EL (cell line): ENCODE measurements at regions not wholly inside any gene's neighbourhood (a gene's known extent, or its start where the extent isn't known, plus 50 kb on each side); places are given as distances from the start of the nearest gene placed in this dataset.

Experiments used
- DNase-seq: peaks from one replicate; pipeline ENCODE4 v3.0.0-alpha.2; 2016

GRCh38 chr10:31147210-31147608 is 115.5 kb upstream of the ZNF438 start:
- DNase-seq = peak; percentile 85

DNA sequence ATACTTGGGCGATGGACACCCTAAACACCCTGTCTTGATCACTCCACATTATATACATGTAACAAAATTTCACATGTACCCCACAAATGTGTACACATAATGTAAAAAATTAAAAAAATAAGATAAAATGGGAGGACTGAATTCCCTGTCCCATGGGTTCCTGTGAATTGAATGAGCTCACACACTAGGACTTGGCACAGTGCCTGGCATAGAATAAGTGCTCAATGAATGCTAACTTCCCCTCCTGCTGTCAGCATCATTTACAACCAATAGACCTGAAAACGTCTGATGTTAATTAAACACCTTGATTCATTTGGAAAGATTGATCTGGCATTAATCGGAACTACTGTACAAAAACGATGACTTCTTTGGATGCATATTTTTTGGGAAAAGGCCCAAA is 117.3 kb upstream of the ZNF438 start:
- DNase-seq = peak; percentile 35

DNA sequence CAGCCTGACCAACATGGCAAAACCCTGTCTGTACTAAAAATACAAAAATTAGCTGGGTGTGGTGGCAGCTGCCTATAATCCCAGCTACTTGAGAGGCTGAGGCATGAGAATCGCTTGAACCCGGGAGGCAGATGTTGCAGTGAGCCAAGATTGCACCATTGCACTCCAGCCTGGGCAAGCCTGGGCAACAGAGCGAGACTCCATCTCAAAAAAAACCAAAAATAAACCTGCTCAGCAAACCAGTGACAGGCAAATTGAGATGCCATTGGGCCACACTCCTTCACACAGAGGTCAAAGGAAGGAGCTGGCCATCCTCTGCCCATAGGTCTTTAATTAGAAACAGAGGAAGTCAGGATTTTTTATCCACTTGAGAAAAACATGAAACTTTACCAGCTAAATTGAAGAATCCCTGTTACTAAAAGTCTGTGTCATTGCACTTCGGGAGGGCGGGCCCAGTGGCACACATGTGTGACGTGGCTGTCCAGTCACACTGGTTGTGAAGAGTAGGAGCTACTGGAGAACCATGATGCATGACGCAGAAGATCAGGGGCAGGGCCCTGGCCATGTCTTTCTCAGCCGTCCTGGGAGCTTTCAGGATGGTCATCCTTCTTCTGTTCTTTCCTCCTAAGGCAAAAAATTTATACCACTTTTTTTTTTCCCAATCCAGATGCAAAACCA is 118.3 kb upstream of the ZNF438 start:
- no peak for DNase-seq

GRCh38 chr10:31151301-31151700 is 119.6 kb upstream of the ZNF438 start:
- no peak for DNase-seq

DNA sequence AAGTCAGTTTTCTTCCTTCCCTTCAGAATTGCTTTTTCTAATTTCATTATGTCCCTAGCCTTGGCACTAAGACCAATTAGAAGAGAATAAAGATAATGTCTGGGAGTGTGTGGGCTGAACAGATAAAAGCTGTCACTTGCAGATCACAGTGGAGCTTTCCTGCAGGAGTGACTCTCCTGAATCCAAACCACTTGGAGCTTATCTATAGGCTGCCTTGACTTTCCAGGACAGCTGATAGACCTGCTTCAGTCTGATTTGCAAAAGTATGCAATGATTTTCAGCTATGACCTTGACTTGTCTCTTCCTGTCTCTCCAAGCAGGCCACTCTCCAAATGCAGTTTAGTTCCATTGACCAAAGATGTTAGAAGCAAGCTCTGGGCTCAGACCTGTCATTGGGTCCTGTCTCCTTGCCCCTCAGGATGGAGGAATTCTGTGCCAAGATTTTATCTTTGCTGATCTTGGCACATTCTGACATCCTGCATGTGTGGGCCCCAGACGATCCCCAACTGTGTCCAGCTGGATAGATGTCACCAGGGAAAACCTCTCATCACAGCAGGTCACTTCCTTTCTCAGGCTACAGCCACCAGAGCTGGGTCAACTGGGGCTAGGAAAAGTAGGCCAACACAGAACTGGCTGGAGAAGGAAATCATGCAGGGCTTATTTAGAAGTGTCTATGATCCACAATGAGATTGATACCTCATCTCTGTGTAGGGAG is 120.9 kb upstream of the ZNF438 start:
- DNase-seq = no peak

- no peak for DNase-seq
Observed at GRCh38 chr10:31153161-31153560, 121.5 kb upstream of the ZNF438 start.

GRCh38 chr10:31153692-31154091 is 122.0 kb upstream of the ZNF438 start:
- no peak for DNase-seq

DNA sequence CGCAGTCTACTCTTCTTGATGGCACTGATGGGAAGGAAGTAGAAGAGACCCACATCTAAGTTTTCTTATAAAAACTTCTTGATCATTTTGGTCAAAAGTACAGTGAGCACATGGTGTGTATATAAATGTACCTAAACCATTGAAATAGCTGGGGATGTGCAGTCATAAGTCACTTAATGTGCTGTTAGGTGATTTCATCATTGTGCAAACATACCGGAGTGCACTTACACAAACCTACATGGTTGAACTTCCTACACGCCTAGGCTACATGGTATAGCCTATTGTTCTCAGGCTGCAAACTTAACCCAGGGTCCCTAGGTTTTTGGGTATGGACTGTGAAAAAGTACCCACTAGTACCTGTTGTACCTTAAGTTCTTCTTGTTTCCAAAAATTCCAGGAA is 123.3 kb upstream of the ZNF438 start:
- no peak for DNase-seq

DNA sequence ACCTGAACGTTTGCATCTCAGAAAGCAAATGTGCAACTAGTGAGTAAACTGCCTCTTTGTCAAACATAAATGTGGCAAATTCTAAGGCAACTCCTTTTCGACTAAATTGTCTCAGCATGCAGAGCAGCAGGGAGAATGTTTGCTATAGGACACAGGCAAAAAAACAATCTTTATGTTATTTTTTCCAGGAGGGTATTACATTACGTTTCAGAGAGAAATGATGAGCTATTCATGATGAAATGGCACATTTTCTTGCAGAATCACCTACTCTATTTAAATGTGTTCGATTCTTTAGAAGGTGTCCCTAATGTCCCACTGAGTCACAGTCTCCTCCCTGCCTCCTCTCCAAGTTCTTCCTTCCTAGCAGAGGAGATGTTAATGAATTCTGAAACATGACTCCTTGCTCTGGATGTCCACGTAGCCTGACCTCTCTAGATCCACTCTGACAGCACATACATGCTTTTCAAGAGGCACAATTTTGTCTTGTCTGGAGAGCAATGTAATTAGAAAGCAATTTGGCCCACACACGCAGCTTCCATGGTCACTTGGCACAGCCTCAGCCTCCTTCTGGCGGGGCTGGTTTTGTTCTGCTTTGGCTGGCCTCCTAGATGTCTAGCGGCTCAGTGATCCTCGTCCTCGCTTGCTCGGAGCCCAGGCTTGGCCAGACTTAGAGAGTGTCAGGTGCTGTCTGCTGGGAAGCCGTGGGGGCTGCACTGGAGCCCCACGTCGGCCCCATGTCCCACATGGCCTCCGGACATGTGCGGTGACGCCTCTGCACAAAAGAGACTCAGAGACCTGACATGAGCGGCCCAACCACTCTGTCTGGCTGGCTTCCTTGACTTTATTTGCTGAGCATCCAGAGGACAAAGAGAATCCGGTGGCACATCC is 125.7 kb upstream of the ZNF438 start:
- DNase-seq = peak; percentile 53

GRCh38 chr10:31158011-31158658 is 126.5 kb upstream of the ZNF438 start:
- DNase-seq = peak; percentile 16

GRCh38 chr10:31166606-31167005 is 134.9 kb upstream of the ZNF438 start:
- DNase-seq = no peak

GRCh38 chr10:31170636-31171035 is 139.0 kb upstream of the ZNF438 start:
- DNase-seq = no peak

- DNase-seq = peak; percentile 66
Observed at GRCh38 chr10:31171402-31172083, 139.9 kb upstream of the ZNF438 start.

GRCh38 chr10:31172925-31173324 is 141.3 kb upstream of the ZNF438 start:
- DNase-seq = no peak

DNA sequence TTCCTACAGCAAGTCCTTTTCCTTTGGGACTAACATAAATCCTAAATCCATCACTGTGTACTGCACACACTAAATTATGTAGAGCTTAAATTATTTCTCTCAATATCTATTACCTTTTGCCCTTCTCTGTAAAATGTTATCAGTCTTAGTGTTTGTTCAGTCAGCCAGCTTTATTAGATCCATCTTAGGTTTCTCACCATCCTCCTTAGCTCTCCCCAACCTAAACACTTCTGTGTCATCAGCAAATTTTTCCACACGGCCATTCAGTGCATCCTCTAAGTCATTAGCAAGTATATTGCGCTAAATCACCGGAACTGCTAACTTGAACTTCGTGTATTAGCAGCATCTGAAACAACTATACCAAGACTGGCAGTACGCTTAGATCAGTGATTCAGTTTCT is 142.1 kb upstream of the ZNF438 start:
- DNase-seq = no peak

DNA sequence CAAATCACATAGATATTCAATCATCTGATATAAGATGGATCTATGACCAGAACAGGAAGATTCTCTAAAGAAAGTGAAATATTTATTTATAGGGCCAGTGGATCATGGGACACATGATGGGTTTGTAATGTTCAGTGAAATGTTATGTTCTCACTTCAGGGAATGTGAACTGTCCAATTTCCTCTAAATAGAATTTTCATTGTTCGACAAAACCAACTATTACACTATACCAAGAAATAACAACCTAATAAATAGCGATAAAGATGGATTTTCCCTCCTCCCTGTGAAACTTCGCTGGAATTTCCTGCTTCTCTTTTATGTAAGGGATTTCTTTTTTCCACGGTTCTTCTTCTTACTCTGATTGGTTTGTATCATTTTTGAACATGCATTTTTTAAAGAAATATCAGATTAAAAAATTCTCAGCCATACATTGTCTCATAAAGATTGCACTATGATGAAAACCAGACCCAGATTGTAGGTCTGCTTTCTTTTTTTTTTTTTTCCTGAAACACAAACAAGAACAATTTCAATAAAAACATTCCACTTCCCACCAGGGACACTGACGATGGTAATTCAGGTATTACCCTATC is 139.8 kb upstream of the ZEB1 start:
- DNase-seq = no peak

GRCh38 chr10:31186225-31187000 is 132.6 kb upstream of the ZEB1 start:
- no peak for DNase-seq

DNA sequence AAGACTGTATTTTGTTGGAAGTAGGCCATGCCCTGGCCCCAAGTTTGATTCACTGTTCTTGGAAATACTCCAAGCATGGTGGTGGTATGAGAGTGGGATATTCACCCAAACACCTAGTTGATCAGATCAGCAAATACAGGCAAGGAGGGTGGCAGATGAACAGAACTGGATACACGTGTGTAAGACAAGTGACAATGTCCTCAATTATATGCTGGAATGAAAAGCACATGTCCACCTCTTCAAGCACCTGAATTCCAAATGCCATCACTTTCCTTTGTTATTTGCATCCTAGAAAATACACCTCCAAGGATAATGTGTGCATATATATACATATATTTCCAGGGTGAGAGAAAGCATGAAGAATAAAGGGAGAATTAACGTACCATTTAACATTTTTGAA is 131.8 kb upstream of the ZEB1 start:
- no peak for DNase-seq

DNA sequence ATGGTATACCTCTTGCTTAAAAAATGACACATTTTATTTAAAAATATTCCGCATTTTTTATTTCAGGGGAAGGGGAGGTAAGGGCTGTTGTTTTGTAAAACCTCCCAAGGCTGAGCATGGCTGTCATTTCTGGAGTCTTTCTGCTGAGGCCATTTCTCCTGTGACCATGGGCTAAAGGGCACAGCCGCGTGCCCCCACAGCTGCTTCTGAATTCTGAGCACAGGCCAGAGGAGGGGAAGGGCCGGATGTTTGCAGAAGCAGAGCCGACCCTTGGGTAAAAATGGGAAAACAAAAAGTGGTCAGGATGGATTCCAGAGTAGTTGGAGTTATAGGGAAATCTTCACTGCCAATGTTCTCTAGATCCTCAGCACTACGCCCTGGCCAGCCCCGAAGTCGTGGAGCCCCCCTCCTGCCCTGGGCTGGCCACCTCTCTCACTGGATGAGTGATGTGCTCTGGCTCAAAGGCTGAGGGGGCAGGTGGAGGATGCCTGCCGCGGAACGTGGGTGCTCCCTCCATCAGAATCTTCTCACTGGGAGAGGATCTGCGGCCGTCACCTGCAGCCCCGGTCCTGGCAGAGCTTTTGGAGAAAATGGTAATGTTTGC is 131.3 kb upstream of the ZEB1 start:
- DNase-seq = no peak

GRCh38 chr10:31188792-31189406 is 130.1 kb upstream of the ZEB1 start:
- DNase-seq = peak; percentile 7
